H1 (cell line): ENCODE measurements at regions not wholly inside any gene's neighbourhood (a gene's known extent, or its start where the extent isn't known, plus 50 kb on each side); places are given as distances from the start of the nearest gene placed in this dataset.

Source experiments
- EP300 ChIP-seq, 2 experiments: IDR thresholded peaks; 1 replicate in 1 of 2; 2 replicates in 1 of 2; pipeline ENCODE4 v1.6.1; 2011 to 2012; ENCODE audit warnings: low read depth in 2 of 2, low read length in 2 of 2, mild to moderate bottlenecking in 2 of 2, borderline replicate concordance in 1 of 2, inconsistent platforms in 1 of 2, moderate library complexity in 1 of 2
- TAF1 ChIP-seq: IDR thresholded peaks from 2 replicates; pipeline ENCODE4 v1.6.1; 2011; ENCODE audit warnings: mild to moderate bottlenecking, low read depth, low read length
- TF ChIP-seq, protein P1 (sequence below), 3 experiments: IDR thresholded peaks; 1 replicate in 2 of 3; 2 replicates in 1 of 3; pipeline versions ENCODE4 v1.5.1 to v1.6.1; 2011; ENCODE audit warnings: low read length in 3 of 3, mild to moderate bottlenecking in 3 of 3, inconsistent platforms in 2 of 3, low read depth in 1 of 3, moderate library complexity in 1 of 3; ENCODE audit not compliant: insufficient read depth in 1 of 3; ENCODE audit errors: control extremely low read depth in 1 of 3

DNA sequence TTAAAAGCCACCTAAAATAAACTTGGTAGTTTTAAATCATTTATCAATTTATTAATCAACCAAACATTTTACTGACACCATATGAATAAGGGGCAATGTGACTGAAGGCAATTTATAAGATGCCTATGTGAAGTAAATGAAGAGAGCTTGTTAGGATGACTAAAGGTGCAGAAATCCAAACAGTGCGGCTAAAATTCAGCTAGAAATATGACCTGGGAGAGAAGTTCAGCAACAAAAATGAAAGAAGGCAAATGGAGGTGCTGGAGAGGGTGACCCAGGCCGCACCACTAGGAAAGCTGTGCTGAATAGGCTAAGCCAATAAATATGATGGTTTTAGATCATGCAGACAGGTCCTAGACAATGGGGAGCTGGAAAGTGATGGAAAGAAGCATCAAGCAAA lies 403.7 kb downstream of the BTG1 start:
- TF ChIP-seq EP300 (IDR thresholded peaks at IDR 0.05; ENCODE audit: borderline replicate concordance in 1 of 2, low read depth in 2 of 2, low read length in 2 of 2) (no peak), TAF1 (no peak)
- TF ChIP-seq, protein P1, sequence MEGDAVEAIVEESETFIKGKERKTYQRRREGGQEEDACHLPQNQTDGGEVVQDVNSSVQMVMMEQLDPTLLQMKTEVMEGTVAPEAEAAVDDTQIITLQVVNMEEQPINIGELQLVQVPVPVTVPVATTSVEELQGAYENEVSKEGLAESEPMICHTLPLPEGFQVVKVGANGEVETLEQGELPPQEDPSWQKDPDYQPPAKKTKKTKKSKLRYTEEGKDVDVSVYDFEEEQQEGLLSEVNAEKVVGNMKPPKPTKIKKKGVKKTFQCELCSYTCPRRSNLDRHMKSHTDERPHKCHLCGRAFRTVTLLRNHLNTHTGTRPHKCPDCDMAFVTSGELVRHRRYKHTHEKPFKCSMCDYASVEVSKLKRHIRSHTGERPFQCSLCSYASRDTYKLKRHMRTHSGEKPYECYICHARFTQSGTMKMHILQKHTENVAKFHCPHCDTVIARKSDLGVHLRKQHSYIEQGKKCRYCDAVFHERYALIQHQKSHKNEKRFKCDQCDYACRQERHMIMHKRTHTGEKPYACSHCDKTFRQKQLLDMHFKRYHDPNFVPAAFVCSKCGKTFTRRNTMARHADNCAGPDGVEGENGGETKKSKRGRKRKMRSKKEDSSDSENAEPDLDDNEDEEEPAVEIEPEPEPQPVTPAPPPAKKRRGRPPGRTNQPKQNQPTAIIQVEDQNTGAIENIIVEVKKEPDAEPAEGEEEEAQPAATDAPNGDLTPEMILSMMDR (IDR thresholded peaks at IDR 0.05; ENCODE audit: control extremely low read depth in 1 of 3, insufficient read depth in 1 of 3, low read depth in 1 of 3, low read length in 3 of 3), result no peak
